ENCODE measurements at regions not wholly inside any gene's neighbourhood (a gene's known extent, or its start where the extent isn't known, plus 50 kb on each side); places are given as distances from the start of the nearest gene placed in this dataset.

DNA sequence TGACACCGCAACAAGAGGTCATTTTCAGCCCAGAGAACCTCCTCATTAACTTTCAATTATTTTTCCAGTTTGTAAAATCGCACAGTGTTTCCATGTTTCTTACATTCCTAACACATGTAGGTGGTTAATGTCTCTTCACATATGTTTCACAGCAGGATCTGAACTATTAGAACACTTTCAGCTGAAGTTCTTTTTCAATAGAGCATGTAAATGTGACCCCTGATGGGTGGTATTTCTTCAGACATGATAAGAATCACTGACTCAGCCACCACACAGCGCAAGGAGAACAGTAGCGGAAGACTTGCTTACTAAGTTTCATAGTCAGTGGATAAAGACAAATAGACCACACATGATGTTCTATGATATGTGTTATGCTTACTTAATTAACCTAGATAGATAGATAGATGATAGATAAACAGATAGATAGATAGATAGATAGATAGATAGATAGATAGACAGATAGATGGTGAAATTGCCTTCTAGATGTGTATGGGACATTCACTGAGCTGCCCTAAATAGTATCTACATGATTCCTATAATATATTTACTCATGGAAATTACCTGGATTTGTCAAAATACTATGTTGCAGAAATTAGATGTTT is 1992.1 kb upstream of the NUDT12 start:
- Histone ChIP-seq H3K27ac (no peak overlapping the region), H3K4me3 (no peak overlapping the region)
- no peak for DNase-seq (ENCODE audit: low spot score)
- TF ChIP-seq, protein P1, sequence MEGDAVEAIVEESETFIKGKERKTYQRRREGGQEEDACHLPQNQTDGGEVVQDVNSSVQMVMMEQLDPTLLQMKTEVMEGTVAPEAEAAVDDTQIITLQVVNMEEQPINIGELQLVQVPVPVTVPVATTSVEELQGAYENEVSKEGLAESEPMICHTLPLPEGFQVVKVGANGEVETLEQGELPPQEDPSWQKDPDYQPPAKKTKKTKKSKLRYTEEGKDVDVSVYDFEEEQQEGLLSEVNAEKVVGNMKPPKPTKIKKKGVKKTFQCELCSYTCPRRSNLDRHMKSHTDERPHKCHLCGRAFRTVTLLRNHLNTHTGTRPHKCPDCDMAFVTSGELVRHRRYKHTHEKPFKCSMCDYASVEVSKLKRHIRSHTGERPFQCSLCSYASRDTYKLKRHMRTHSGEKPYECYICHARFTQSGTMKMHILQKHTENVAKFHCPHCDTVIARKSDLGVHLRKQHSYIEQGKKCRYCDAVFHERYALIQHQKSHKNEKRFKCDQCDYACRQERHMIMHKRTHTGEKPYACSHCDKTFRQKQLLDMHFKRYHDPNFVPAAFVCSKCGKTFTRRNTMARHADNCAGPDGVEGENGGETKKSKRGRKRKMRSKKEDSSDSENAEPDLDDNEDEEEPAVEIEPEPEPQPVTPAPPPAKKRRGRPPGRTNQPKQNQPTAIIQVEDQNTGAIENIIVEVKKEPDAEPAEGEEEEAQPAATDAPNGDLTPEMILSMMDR (IDR thresholded peaks at IDR 0.05): no peak

- TF ChIP-seq, protein P1 (IDR thresholded peaks at IDR 0.05): no peak
- Histone ChIP-seq H3K4me3 (no peak overlapping the region), H3K27ac (no peak overlapping the region)
- no peak for DNase-seq (ENCODE audit: low spot score)
These were observed 1981.7 kb upstream of the NUDT12 start for GRCh38 chr5:105544300-105544699.

GRCh38 chr5:105536675-105537074 is 1974.1 kb upstream of the NUDT12 start:
- no peak overlapping the region for H3K4me3 ChIP-seq
- TF ChIP-seq, protein P1 (IDR thresholded peaks at IDR 0.05): no peak
- no peak for DNase-seq (ENCODE audit: low spot score)
- H3K27ac ChIP-seq: no peak overlapping the region

- no peak for DNase-seq (ENCODE audit: low spot score)
- no peak overlapping the region for H3K4me3 ChIP-seq
- TF ChIP-seq, protein P1 (IDR thresholded peaks at IDR 0.05): no peak
- no peak overlapping the region for H3K27ac ChIP-seq
These were observed 1968.2 kb upstream of the NUDT12 start for GRCh38 chr5:105530716-105531261.

- TF ChIP-seq, protein P1 (IDR thresholded peaks at IDR 0.05): no peak
- Histone ChIP-seq H3K4me3 (no peak overlapping the region), H3K27ac (no peak overlapping the region)
- DNase-seq (ENCODE audit: low spot score): no peak
These were observed 1967.3 kb upstream of the NUDT12 start for GRCh38 chr5:105529851-105530250.

GRCh38 chr5:105508519-105508918 is 1945.9 kb upstream of the NUDT12 start:
- TF ChIP-seq, protein P1 (IDR thresholded peaks at IDR 0.05): no peak
- DNase-seq (ENCODE audit: low spot score): no peak
- no peak overlapping the region for H3K4me3 ChIP-seq
- no peak overlapping the region for H3K27ac ChIP-seq

- Histone ChIP-seq H3K4me3 (no peak overlapping the region), H3K27ac (no peak overlapping the region)
- TF ChIP-seq, protein P1 (IDR thresholded peaks at IDR 0.05): peak; percentile 14
- no peak for DNase-seq (ENCODE audit: low spot score)
These were observed 1944.2 kb upstream of the NUDT12 start for GRCh38 chr5:105506692-105507277.
